Ovary (tissue), 7 donors: ENCODE measurements at regions not wholly inside any gene's neighbourhood (a gene's known extent, or its start where the extent isn't known, plus 50 kb on each side); places are given as distances from the start of the nearest gene placed in this dataset.
"Not testable (repeated sequence)": the region's sequence is repeated elsewhere in the genome, so short reads cannot be mapped to it uniquely, and the experiment has no call there.

Experiments
- DNase-seq, 5 donors: peaks; one replicate each; pipeline ENCODE4 v3.0.0-alpha.2; 2019 to 2020
- H3K27ac ChIP-seq, 2 donors: fragments of 200-600 bp; one replicate each; pipeline versions ENCODE4 v1.5.1 to v1.8.0; 2019 to 2022
- H3K27me3 ChIP-seq: fragments of 200-600 bp; one replicate; pipeline ENCODE4 v1.8.0; 2022
- H3K36me3 ChIP-seq: fragments of 200-600 bp; sonication (generic); one replicate; pipeline ENCODE4 v1.5.1; 2019
- H3K4me1 ChIP-seq: one replicate; pipeline ENCODE4 v1.8.1; 2013; ENCODE audit warnings: mild to moderate bottlenecking, moderate library complexity; ENCODE audit not compliant: insufficient read depth
- H3K4me3 ChIP-seq: fragments of 200-600 bp; sonication (generic); one replicate; pipeline ENCODE4 v1.5.1; 2017
- H3K9me3 ChIP-seq, 2 donors: fragments of 200-600 bp in 1 of 2; sonication (generic) in 1 of 2; one replicate each; pipeline versions ENCODE4 v1.5.1 to v1.8.1; 2013 to 2019; ENCODE audit warnings: mild to moderate bottlenecking in 1 of 2, moderate library complexity in 1 of 2
- CTCF ChIP-seq, 3 donors: fragments of 450-650 bp in 2 of 3; fragments of 200-600 bp in 1 of 3; IDR thresholded peaks; one replicate each; pipeline versions ENCODE4 v1.5.1 to v1.8.0; 2016 to 2022; ENCODE audit warnings: antibody characterized with exemption in 3 of 3, mild to moderate bottlenecking in 1 of 3
- EP300 ChIP-seq: sonication (generic); formaldehyde crosslinking; IDR thresholded peaks from one replicate; pipeline ENCODE4 v1.6.1; 2017; ENCODE audit warnings: antibody characterized with exemption
- POLR2A ChIP-seq: fragments of 450-650 bp; IDR thresholded peaks from one replicate; pipeline ENCODE4 v1.6.1; 2017; ENCODE audit warnings: antibody characterized with exemption, mild to moderate bottlenecking, moderate library complexity
- WGBS, 3 donors: extraction: QIAGEN DNeasy Blood & Tissue Kit in 1 of 3; methylation state at CpG; one replicate each; pipeline versions ENCODE4 v1.1.5 to v1.1.7; 2013 to 2017; 5-methylcytosine and 5-hydroxymethylcytosine counted together
- intact Hi-C, 4 donors: fragments of 100-400 bp; cut with DNase I; formaldehyde crosslinking; loops; one replicate each; pipeline versions ENCODE4 v1.11.0 to v1.15.1; 2022 to 2023
- donor health status: DM: no; HTN: no; CAD: no; lungs with moderate emphysema.
- donor health status: DM: no; HTN: no; CAD: no.
- donor health status: Bipolar disorder and iron deficiency.
- donor health status: DM: no; HTN: no; CAD: no.
- donor health status: DM: yes; HTN: yes; CAD: no.

GRCh38 chr10:34957531-34957930, 132.6 kb downstream of the CUL2 start:
- Histone ChIP-seq H3K36me3 (no peaks in the 10 kb centered on the region), H3K4me1 (no peaks in the 10 kb centered on the region), H3K27ac (no peak overlapping the region), H3K27me3 (no peaks in the 10 kb centered on the region), H3K9me3 (no peaks in the 10 kb centered on the region), H3K4me3 (no peak overlapping the region)
- DNase-seq = no peak
- TF ChIP-seq POLR2A (no peak), CTCF (IDR thresholded peaks at IDR 0.05) (no peak), EP300 (no peak)
- intact Hi-C loops = no loop called here
- WGBS, 3 donors = 91 to 93% (median 91%) methylated on average over 6 of the region's 6 CpGs

- Histone ChIP-seq H3K4me3 (no peak overlapping the region), H3K4me1 (no peaks in the 10 kb centered on the region), H3K27me3 (no peaks in the 10 kb centered on the region), H3K9me3 (no peaks in the 10 kb centered on the region), H3K27ac (no peak overlapping the region), H3K36me3 (no peaks in the 10 kb centered on the region)
- DNase-seq = no peak
- intact Hi-C loops = no loop called here
- WGBS, 3 donors = 86 to 94% (median 93%) methylated on average over 3 of the region's 3 CpGs
- TF ChIP-seq EP300 (no peak), CTCF (IDR thresholded peaks at IDR 0.05) (no peak), POLR2A (no peak)
These were observed 133.4 kb downstream of the CUL2 start for GRCh38 chr10:34956756-34957155.

- Histone ChIP-seq H3K27ac (no peak overlapping the region), H3K27me3 (no peaks in the 10 kb centered on the region)
- intact Hi-C loops = no loop called here
These were observed 134.8 kb downstream of the CUL2 start for GRCh38 chr10:34955391-34955790.

GRCh38 chr10:34954142-34954541, 136.0 kb downstream of the CUL2 start:
- Histone ChIP-seq H3K36me3 (no peaks in the 10 kb centered on the region), H3K9me3 (no peaks in the 10 kb centered on the region), H3K4me1 (no peaks in the 10 kb centered on the region), H3K27ac (no peak overlapping the region), H3K4me3 (no peak overlapping the region), H3K27me3 (no peaks in the 10 kb centered on the region)
- no peak for DNase-seq
- no peak for TF ChIP-seq CTCF (IDR thresholded peaks at IDR 0.05)
- no peak for TF ChIP-seq POLR2A
- no peak for TF ChIP-seq EP300
- WGBS, 3 donors = 78 to 83% (median 81%) methylated on average over 5 of the region's 5 CpGs
- intact Hi-C loops = no loop called here

More at GRCh38 chr10:34955391-34955790, 134.8 kb downstream of the CUL2 start:
- TF ChIP-seq EP300 (no peak), CTCF (IDR thresholded peaks at IDR 0.05) (no peak), POLR2A (no peak)
- no peaks in the 10 kb centered on the region for H3K36me3 ChIP-seq
- no peaks in the 10 kb centered on the region for H3K4me1 ChIP-seq
- WGBS, 3 donors = 44 to 58% (median 52%) methylated on average over 2 of the region's 2 CpGs
- DNase-seq = no peak
- H3K4me3 ChIP-seq = no peak overlapping the region
- H3K9me3 ChIP-seq = no peaks in the 10 kb centered on the region

- H3K36me3 ChIP-seq, H3K27ac ChIP-seq, DNase-seq, intact Hi-C loops, H3K4me1 ChIP-seq, H3K9me3 ChIP-seq, H3K4me3 ChIP-seq, H3K27me3 ChIP-seq: not testable (repeated sequence)
- 62 to 76% (median 64%) methylated on average over 11 of the region's 11 CpGs for WGBS, 3 donors
These were observed 136.3 kb upstream of the PARD3 start for GRCh38 chr10:34951263-34951887.

GRCh38 chr10:34945951-34946522, 130.9 kb upstream of the PARD3 start:
- H3K27ac ChIP-seq, H3K9me3 ChIP-seq, H3K4me1 ChIP-seq, H3K36me3 ChIP-seq, intact Hi-C loops, H3K4me3 ChIP-seq, H3K27me3 ChIP-seq, DNase-seq: not testable (repeated sequence)
- WGBS, 3 donors = 90 to 94% (median 92%) methylated on average over 9 of the region's 9 CpGs
